ENCODE measurements at regions not wholly inside any gene's neighbourhood (a gene's known extent, or its start where the extent isn't known, plus 50 kb on each side); places are given as distances from the start of the nearest gene placed in this dataset.

DNA sequence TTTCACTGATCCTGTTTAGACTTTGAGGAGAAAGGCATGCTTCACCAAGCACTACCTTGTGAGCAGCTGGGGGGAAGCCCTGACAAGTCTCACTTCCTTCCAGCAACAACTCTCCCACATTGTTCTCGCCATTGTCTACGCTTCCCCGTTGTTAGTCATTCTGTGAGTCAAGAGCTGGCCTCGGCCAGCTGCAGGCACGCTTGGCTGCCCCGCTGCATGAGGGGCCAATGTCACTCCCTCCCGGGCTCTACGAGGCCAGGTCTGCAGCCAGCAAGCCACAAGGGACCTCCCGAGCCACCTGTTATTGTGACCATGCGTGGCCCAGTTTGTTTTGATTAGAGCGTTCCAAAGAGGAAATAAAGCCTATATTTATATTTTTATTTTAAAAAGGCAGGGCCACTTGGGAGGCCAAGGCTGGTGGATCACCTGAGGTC, 220.9 kb downstream of the FOXO1 start:
- intact Hi-C loops (cut with micrococcal nuclease) = no loop called here

DNA sequence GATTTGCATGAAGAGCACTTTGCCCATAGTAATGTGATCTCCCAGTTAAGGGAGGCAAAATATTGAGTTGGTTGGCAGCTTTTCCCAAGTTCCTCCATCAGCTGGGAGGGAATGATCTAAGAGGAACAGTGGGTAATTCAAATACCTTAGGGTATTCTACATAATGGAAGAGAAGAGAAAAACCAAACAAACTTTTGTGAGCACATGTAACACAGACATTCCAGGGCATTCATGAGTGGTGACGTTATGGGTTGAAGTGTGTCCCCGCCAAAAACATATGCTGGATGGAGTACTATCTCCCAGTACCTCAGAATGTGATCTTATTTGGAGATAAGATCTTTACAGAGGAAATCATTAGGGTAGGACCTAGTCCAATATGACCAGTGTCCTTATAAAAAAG, 220.1 kb downstream of the FOXO1 start:
- Mint-ChIP-seq H3K36me3 (ENCODE audit: low read depth) (peaks cover 7% of the 10 kb centered on the region), H3K9me3 (peaks cover 14% of the 10 kb centered on the region), H3K27me3 (ENCODE audit: insufficient read depth) (peaks cover 5% of the 10 kb centered on the region), H3K27ac (no peak overlapping the region), H3K4me3 (no peak overlapping the region), H3K4me1 (ENCODE audit: low read depth) (peaks cover 23% of the 10 kb centered on the region)
- no peak for DNase-seq (ENCODE audit: low spot score)
- intact Hi-C loops (cut with micrococcal nuclease) = no loop called here

More for the DNA sequence above, 220.9 kb downstream of the FOXO1 start:
- Mint-ChIP-seq H3K36me3 (ENCODE audit: low read depth) (peaks cover 7% of the 10 kb centered on the region), H3K9me3 (peaks cover 14% of the 10 kb centered on the region), H3K27ac (no peak overlapping the region), H3K4me3 (no peak overlapping the region), H3K27me3 (ENCODE audit: insufficient read depth) (peaks cover 5% of the 10 kb centered on the region), H3K4me1 (ENCODE audit: low read depth) (peaks cover 23% of the 10 kb centered on the region)
- DNase-seq (ENCODE audit: low spot score) = no peak

DNA sequence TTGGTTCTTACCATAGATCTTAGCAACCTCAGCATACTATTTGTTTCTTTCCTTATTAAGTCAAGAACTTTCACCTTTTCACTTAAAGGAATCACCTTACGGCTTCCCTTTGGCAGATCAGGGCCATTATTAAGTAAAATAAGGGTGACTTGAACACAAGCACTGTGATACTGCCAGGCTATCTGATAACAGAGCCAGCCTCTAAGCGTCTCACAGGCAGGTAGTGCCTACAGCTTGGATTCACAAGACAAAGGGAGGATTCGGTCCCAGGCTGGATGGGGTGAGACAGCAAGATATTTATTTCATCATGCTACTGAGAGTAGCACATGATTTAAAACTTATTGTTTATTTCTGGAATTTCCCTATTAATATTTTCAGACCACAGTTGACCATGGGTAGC, 218.6 kb downstream of the FOXO1 start:
- peaks cover 14% of the 10 kb centered on the region for H3K9me3 Mint-ChIP-seq
- no peak overlapping the region for H3K4me3 Mint-ChIP-seq
- peaks cover 5% of the 10 kb centered on the region for H3K27me3 Mint-ChIP-seq (ENCODE audit: insufficient read depth)
- H3K27ac Mint-ChIP-seq = no peak overlapping the region
- H3K4me1 Mint-ChIP-seq (ENCODE audit: low read depth) = peaks cover 23% of the 10 kb centered on the region
- DNase-seq (ENCODE audit: low spot score) = no peak
- H3K36me3 Mint-ChIP-seq (ENCODE audit: low read depth) = peaks cover 7% of the 10 kb centered on the region
- intact Hi-C loops (cut with micrococcal nuclease) = no loop called here

DNA sequence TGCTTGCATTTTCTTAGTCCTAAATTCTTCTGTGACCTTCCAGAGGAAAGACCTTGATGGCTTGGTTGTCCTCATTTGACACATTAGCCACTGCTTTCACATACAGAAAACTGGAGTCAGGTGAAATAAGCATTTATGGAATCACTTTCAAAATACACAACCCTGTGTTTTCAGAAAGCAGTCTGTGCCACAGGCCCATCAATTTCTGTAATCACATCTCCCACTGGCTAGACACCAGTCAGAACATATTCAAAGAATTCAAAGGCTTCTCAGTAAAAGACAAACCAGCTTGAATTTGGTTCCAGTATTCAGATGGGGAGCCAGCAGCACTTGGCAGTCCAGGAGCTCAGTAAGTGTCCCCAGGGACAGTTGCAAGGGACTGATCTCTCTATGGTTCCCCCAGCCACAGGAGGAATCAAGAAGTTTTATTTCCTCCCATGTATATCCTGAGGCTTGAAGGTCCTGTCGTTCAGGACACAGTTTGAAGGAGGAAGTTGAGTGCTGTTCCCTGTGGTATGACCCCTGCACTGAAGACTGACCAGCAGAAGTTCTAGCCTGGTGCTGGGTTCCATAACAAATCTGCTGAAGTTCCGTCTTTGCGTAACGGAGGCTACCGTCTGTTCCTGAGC, 214.3 kb downstream of the FOXO1 start:
- H3K9me3 Mint-ChIP-seq = peaks cover 8% of the 10 kb centered on the region
- H3K36me3 Mint-ChIP-seq (ENCODE audit: low read depth) = peaks cover 3% of the 10 kb centered on the region
- H3K27ac Mint-ChIP-seq = no peak overlapping the region
- no peak for DNase-seq (ENCODE audit: low spot score)
- peaks cover 6% of the 10 kb centered on the region for H3K27me3 Mint-ChIP-seq (ENCODE audit: insufficient read depth)
- no peak overlapping the region for H3K4me3 Mint-ChIP-seq
- H3K4me1 Mint-ChIP-seq (ENCODE audit: low read depth) = peaks cover 11% of the 10 kb centered on the region
- intact Hi-C loops (cut with micrococcal nuclease) = no loop called here

DNA sequence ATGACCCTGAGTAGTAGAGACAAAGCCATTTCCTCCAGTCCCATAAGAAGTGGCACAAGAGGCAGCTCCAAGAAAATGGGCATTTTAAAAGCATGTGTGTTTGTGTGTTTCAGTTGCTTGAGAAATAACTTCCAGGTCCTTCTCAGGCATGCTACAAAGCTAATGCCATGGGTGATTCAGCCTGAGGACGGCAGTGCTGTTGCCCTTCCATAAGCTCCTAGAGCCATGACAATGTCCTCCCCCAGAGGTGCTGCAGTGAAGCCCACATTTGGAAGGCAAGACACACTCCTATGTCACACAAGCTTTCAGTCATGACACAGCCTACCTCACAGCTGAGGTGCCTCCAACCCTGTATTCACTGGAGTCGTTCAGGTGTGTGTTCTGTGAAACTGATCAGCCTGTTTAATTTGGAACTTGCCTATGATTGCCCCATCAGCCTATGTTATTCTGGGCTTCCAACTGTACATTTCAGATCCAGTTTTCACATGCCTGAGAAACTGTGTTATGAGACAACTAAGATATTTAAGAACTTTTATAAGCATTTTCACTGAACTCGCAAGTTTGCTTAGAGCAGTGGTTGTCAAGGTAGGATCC, 213.6 kb downstream of the FOXO1 start:
- Mint-ChIP-seq H3K9me3 (peaks cover 8% of the 10 kb centered on the region), H3K4me1 (ENCODE audit: low read depth) (peaks cover 11% of the 10 kb centered on the region), H3K36me3 (ENCODE audit: low read depth) (peaks cover 3% of the 10 kb centered on the region), H3K4me3 (no peak overlapping the region), H3K27ac (no peak overlapping the region), H3K27me3 (ENCODE audit: insufficient read depth) (peaks cover 6% of the 10 kb centered on the region)
- no peak for DNase-seq (ENCODE audit: low spot score)
- intact Hi-C loops (cut with micrococcal nuclease) = no loop called here

DNA sequence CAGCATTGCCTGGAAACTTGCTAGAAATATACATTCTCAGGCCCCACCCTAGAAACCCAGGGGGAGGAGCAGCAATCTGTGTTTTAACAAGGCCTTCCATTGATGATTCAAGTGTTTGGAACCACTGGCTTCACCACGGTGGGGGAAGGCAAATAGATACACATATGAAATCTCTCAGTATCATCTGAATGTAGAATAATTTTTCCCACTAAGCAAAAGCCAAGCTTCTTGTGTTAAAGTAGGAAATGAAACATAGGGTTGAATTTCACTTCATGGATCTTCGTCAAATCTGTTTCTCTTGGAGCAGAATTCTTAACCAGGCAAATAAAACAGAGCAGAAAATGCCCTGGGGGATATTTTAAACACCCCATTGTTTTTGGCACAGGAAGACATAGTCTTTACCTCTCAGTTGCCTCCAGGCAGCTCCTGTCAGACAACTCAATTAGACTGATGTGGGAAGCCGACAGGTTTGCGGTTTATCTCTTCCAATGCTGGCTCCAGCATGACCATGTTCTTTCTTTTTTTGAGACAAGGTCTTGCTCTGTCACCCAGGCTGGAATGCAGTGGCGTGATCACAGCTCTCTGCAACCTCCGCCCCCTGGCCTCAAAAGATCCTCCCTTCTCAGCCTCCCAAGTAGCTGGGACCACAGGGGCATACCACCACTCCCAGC, 213.0 kb downstream of the FOXO1 start:
- no peak for DNase-seq (ENCODE audit: low spot score)
- Mint-ChIP-seq H3K27me3 (ENCODE audit: insufficient read depth) (peaks cover 4% of the 10 kb centered on the region), H3K4me3 (no peak overlapping the region), H3K4me1 (ENCODE audit: low read depth) (peaks cover 7% of the 10 kb centered on the region), H3K36me3 (ENCODE audit: low read depth) (peaks cover 3% of the 10 kb centered on the region), H3K27ac (no peak overlapping the region), H3K9me3 (peaks cover 8% of the 10 kb centered on the region)
- intact Hi-C loops (cut with micrococcal nuclease) = no loop called here

DNA sequence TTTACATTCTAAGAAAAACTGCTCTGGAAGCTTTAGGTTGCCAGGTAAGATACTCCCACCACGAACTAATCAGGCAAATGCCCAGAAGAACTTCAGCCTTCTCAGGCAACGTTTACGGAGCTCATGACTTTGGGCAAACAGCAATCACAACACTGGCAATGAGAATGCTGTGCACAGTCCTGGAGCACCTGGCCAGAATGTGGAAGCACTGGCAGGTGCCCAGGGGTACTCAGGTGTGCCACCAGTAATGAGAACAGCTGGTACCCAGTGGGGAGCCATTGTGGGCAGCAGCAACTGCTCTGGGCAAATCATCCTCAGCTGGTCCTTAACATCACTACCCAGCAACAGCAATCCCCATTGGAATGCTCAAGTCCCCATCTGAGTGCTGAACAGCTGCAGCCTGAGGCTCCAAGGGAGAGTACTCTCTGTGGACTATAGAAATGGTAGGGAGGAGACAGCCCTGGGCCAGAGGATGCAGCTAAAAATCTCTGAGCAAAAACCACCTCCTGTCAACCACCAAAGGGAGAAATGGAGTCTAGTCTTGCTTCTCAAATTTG, 210.0 kb downstream of the FOXO1 start:
- H3K36me3 Mint-ChIP-seq (ENCODE audit: low read depth) = no peaks in the 10 kb centered on the region
- no peaks in the 10 kb centered on the region for H3K9me3 Mint-ChIP-seq
- H3K27me3 Mint-ChIP-seq (ENCODE audit: insufficient read depth) = peaks cover 4% of the 10 kb centered on the region
- no peak overlapping the region for H3K4me3 Mint-ChIP-seq
- H3K4me1 Mint-ChIP-seq (ENCODE audit: low read depth) = no peaks in the 10 kb centered on the region
- intact Hi-C loops (cut with micrococcal nuclease) = no loop called here
- DNase-seq (ENCODE audit: low spot score) = no peak
- H3K27ac Mint-ChIP-seq = no peak overlapping the region

DNA sequence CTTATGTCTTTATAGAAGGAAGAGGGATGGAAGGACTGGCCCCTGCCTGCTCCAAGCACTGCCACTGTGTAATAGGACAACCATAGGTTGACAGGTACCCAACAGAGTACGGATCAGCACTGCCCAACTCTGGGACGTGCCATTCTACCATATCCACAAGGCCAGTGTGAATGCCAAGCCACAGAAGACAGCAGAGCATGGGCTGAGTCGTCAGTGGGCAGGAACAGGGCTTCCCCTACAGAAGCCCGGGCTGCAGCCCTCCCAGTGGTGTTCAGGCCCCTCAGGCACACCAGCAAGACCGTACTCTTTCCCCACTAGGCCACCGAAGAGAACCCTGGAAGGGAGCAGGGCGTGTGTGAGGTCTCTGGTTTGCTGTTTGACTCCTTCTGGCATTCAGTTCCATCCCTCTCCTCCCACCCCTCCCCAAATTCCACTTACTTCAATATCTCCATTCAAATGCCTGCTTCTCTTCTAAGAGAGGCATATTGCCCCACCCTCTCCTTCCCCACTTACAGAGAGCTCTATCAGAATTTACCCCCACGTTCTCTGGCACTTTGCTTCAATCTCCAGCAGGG, 209.4 kb downstream of the FOXO1 start:
- H3K27me3 Mint-ChIP-seq (ENCODE audit: insufficient read depth) = peaks cover 4% of the 10 kb centered on the region
- intact Hi-C loops (cut with micrococcal nuclease) = no loop called here
- H3K9me3 Mint-ChIP-seq = no peaks in the 10 kb centered on the region
- no peak overlapping the region for H3K4me3 Mint-ChIP-seq
- H3K36me3 Mint-ChIP-seq (ENCODE audit: low read depth) = no peaks in the 10 kb centered on the region
- H3K27ac Mint-ChIP-seq = no peak overlapping the region
- no peaks in the 10 kb centered on the region for H3K4me1 Mint-ChIP-seq (ENCODE audit: low read depth)
- no peak for DNase-seq (ENCODE audit: low spot score)

DNA sequence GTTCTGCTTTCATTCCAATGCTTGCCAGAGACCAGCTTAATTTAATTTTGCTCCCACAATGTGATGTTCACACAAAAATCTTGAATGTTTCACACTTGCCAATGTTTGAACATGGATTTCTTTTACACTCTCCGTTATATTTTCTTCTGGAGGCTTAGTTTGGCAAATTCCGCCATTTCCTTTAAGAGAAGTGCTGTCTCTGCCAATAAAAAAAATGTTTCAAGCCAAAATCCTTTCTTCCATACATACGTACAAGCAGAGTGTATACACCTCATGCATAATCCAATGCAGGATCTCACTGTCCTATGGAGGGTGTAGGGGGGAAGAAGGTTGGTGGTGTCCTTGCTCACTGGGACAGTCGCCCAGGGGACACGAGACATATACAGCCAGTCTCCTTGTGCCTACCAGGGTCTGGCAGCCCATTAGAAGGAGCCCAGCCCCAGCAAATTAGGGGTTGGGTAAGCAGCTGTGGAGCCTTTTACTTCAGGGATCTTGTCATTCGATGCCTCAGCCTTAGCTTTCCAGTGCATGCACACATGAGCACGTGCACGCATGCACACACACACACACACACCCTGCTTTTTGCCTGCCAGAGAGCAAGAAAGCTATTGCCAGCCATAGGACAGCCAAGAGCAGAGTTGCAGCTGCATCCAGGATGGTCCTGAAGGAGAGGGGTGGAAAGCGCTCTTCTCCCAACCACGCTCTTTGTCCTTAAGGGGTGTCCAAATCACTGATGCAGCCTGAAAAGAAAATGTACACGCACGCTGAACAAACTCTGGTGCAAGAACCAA, 208.3 kb downstream of the FOXO1 start:
- Mint-ChIP-seq H3K4me1 (ENCODE audit: low read depth) (no peaks in the 10 kb centered on the region), H3K9me3 (no peaks in the 10 kb centered on the region), H3K36me3 (ENCODE audit: low read depth) (no peaks in the 10 kb centered on the region), H3K27ac (no peak overlapping the region), H3K27me3 (ENCODE audit: insufficient read depth) (peaks cover 4% of the 10 kb centered on the region), H3K4me3 (no peak overlapping the region)
- no peak for DNase-seq (ENCODE audit: low spot score)
- intact Hi-C loops (cut with micrococcal nuclease) = no loop called here

DNA sequence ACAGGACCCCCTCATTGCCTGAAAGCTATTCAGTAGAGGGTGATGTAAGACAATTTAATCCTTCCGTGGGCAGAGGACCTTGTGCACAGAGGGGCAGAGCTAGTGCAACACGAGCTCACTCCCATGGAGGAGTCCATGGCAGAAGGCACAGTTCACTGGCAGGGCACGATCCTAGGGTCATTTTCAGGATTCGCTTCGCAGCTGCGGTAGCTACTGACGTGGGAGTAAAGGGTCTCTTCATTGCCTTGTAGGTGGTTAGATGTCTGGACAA, 207.8 kb downstream of the FOXO1 start:
- DNase-seq (ENCODE audit: low spot score) = no peak
- H3K36me3 Mint-ChIP-seq (ENCODE audit: low read depth) = no peaks in the 10 kb centered on the region
- no peaks in the 10 kb centered on the region for H3K9me3 Mint-ChIP-seq
- H3K27ac Mint-ChIP-seq = no peak overlapping the region
- H3K4me3 Mint-ChIP-seq = no peak overlapping the region
- intact Hi-C loops (cut with micrococcal nuclease) = no loop called here
- H3K4me1 Mint-ChIP-seq (ENCODE audit: low read depth) = no peaks in the 10 kb centered on the region
- peaks cover 4% of the 10 kb centered on the region for H3K27me3 Mint-ChIP-seq (ENCODE audit: insufficient read depth)

DNA sequence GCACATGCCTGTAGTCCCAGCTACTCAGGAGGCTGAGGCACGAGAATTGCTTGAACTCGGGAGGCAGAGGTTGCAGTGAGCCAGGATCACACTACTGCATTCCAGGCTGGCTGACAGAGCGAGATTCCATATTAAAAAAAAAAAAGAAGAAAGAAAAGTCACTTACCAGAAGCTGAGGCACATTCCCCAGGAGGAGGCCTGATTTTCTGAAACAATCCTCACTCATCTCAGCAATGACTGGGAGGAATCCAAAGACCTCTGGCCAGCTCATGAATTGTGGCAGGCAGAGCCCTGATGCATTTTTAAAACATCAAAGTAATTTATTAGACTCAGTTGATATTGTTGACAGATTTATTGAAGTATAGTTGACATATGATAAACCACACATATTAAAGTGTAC, 206.3 kb downstream of the FOXO1 start:
- no peaks in the 10 kb centered on the region for H3K36me3 Mint-ChIP-seq (ENCODE audit: low read depth)
- H3K27me3 Mint-ChIP-seq (ENCODE audit: insufficient read depth) = peaks cover 4% of the 10 kb centered on the region
- no peaks in the 10 kb centered on the region for H3K9me3 Mint-ChIP-seq
- no peak overlapping the region for H3K27ac Mint-ChIP-seq
- H3K4me1 Mint-ChIP-seq (ENCODE audit: low read depth) = no peaks in the 10 kb centered on the region
- no peak for DNase-seq (ENCODE audit: low spot score)
- intact Hi-C loops (cut with micrococcal nuclease) = no loop called here
- no peak overlapping the region for H3K4me3 Mint-ChIP-seq

DNA sequence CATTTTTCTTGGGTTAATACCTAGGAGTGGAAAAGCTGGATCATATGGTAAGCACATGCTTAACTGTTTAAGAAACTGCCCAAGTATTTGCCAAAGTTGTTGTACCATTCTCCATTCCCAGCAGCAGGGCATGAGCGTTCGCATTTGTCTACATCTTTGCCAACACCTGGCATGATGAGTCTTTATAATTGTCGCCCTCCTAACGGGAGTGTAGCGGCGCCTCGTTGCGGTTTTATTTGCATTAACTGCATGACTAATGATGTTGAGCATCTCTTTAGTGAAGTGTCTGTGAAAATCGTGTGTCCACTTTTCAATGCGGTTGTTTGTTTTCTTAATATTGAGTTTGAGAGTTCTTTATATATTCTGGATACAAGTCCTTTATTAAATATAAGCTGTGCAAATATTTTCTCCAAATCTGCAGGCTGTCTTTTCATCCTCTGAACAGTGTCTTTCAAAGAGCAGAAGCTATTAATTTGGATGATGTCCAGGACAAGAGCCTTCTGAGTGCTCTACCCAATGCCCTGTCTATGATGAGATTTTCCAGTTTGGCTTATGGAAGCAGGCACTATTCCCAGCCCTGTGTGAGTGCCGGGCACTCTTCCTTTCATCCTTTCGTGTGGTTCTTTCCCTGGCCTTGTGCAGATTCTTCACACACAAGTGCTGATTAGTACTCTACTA, 202.0 kb downstream of the FOXO1 start:
- H3K27ac Mint-ChIP-seq = no peak overlapping the region
- DNase-seq (ENCODE audit: low spot score) = no peak
- H3K9me3 Mint-ChIP-seq = no peaks in the 10 kb centered on the region
- no peaks in the 10 kb centered on the region for H3K4me1 Mint-ChIP-seq (ENCODE audit: low read depth)
- intact Hi-C loops (cut with micrococcal nuclease) = no loop called here
- H3K27me3 Mint-ChIP-seq (ENCODE audit: insufficient read depth) = no peaks in the 10 kb centered on the region
- no peak overlapping the region for H3K4me3 Mint-ChIP-seq
- H3K36me3 Mint-ChIP-seq (ENCODE audit: low read depth) = no peaks in the 10 kb centered on the region
